Mesothelial cell of epicardium (in vitro differentiated cells): ENCODE measurements at regions not wholly inside any gene's neighbourhood (a gene's known extent, or its start where the extent isn't known, plus 50 kb on each side); places are given as distances from the start of the nearest gene placed in this dataset.

Experiments used
- DNase-seq, 2 experiments: peaks; one replicate each; pipeline ENCODE4 v3.0.0; 2021; ENCODE audit warnings: low spot score in 2 of 2; ENCODE audit not compliant: unreplicated experiment in 2 of 2
- H3K27ac Mint-ChIP-seq: 2 replicates; pipeline ENCODE4 v1.8.0; 2021; ENCODE audit warnings: mixed read lengths
- H3K27me3 Mint-ChIP-seq: 2 replicates; pipeline ENCODE4 v1.8.0; 2021; ENCODE audit warnings: low read depth, mixed read lengths
- H3K36me3 Mint-ChIP-seq: 2 replicates; pipeline ENCODE4 v1.8.0; 2021; ENCODE audit warnings: mixed read lengths
- H3K4me1 Mint-ChIP-seq: 2 replicates; pipeline ENCODE4 v1.8.0; 2021; ENCODE audit warnings: mixed read lengths
- H3K4me3 Mint-ChIP-seq: 2 replicates; pipeline ENCODE4 v1.8.0; 2021; ENCODE audit warnings: mild to moderate bottlenecking, moderate library complexity, mixed read lengths
- H3K9me3 Mint-ChIP-seq: 2 replicates; pipeline ENCODE4 v1.8.0; 2021; ENCODE audit warnings: mixed read lengths
- CTCF ChIP-seq: fragments of 200-600 bp; sonication (generic); IDR thresholded peaks from one replicate; pipeline ENCODE4 v1.5.0; 2021; ENCODE audit warnings: antibody characterized with exemption; ENCODE audit not compliant: unreplicated experiment

GRCh38 chr12:111228916-111229666 lies 139.8 kb downstream of the PHETA1 start:
- no peaks in the 10 kb centered on the region for H3K36me3 Mint-ChIP-seq
- no peaks in the 10 kb centered on the region for H3K9me3 Mint-ChIP-seq
- H3K27ac Mint-ChIP-seq: no peak overlapping the region
- DNase-seq: no peak
- H3K27me3 Mint-ChIP-seq: peaks cover 7% of the 10 kb centered on the region
- no peak overlapping the region for H3K4me3 Mint-ChIP-seq
- TF ChIP-seq CTCF: no peak
- no peaks in the 10 kb centered on the region for H3K4me1 Mint-ChIP-seq

GRCh38 chr12:111227476-111228420 lies 141.1 kb downstream of the PHETA1 start:
- H3K4me1 Mint-ChIP-seq: no peaks in the 10 kb centered on the region
- H3K27ac Mint-ChIP-seq: no peak overlapping the region
- H3K9me3 Mint-ChIP-seq: no peaks in the 10 kb centered on the region
- H3K36me3 Mint-ChIP-seq: no peaks in the 10 kb centered on the region
- no peak overlapping the region for H3K4me3 Mint-ChIP-seq
- DNase-seq: no peak
- H3K27me3 Mint-ChIP-seq: peaks cover 3% of the 10 kb centered on the region
- TF ChIP-seq CTCF: no peak

GRCh38 chr12:111226680-111227079 lies 142.2 kb downstream of the PHETA1 start:
- no peak overlapping the region for H3K27ac Mint-ChIP-seq
- no peaks in the 10 kb centered on the region for H3K9me3 Mint-ChIP-seq
- no peaks in the 10 kb centered on the region for H3K36me3 Mint-ChIP-seq
- DNase-seq: no peak
- no peak for TF ChIP-seq CTCF
- H3K4me3 Mint-ChIP-seq: no peak overlapping the region
- H3K27me3 Mint-ChIP-seq: no peaks in the 10 kb centered on the region
- no peaks in the 10 kb centered on the region for H3K4me1 Mint-ChIP-seq

DNA sequence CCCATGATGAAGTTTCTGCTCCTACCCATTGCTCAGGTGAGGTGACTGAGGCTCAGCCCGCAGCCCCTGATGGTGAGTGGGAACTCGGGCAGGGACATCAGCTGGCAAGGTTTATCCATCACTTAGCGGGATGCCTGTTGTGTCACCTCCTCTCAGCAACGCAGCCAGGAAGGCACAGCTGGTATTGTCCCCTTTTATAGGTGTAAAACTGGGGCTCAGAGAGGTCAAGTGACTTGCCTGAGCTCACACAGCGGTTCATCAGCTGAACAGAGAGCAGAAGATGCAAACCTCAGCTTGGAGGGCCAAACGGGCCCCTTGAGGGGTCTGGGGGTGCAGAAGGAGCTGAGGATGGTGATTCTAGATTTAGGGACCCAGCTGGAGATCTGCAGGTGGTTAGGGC lies 143.6 kb downstream of the PHETA1 start:
- no peaks in the 10 kb centered on the region for H3K27me3 Mint-ChIP-seq
- no peaks in the 10 kb centered on the region for H3K36me3 Mint-ChIP-seq

More for the DNA sequence above, 143.6 kb downstream of the PHETA1 start:
- Mint-ChIP-seq H3K9me3 (no peaks in the 10 kb centered on the region), H3K4me1 (no peaks in the 10 kb centered on the region), H3K27ac (no peak overlapping the region), H3K4me3 (no peak overlapping the region)
- no peak for TF ChIP-seq CTCF
- DNase-seq: no peak
